Endothelial cell of umbilical vein (primary cell): ENCODE measurements at regions not wholly inside any gene's neighbourhood (a gene's known extent, or its start where the extent isn't known, plus 50 kb on each side); places are given as distances from the start of the nearest gene placed in this dataset.

Experiments used
- BruUV-seq: library from RNA; stranded (reverse); fragments of 400-500 nt; replicated peaks from 2 replicates; lab custom pipeline; 2021; lab: Mats Ljungman, UMichigan
- CTCF ChIA-PET: fragments of 300-600, 350-600 bp; sonication (Branson Sonifier 250); formaldehyde crosslinking; loops from one replicate; lab custom pipeline; 2021; ENCODE audit warnings: antibody characterized with exemption, inconsistent platforms; lab: Charles Lee
- POLR2A ChIA-PET: fragments of 300-600, 350-600 bp; sonication (Branson Sonifier 250); formaldehyde crosslinking; loops from one replicate; lab custom pipeline; 2021; ENCODE audit warnings: antibody characterized with exemption, inconsistent platforms; lab: Charles Lee
- DNase-seq: peaks from one replicate; pipeline ENCODE4 v3.0.0-alpha.2; 2011; ENCODE audit warnings: low read depth, low spot score
- FAIRE-seq: peaks from 2 replicates; lab custom pipeline; 2011; peaks lifted over from hg19 to GRCh38; lab: Jason Lieb, UNC
- H2AFZ ChIP-seq: 2 replicates; pipeline ENCODE4 v1.6.0; 2012; ENCODE audit warnings: low read depth, low read length, control low read depth, inconsistent platforms
- H3K27ac ChIP-seq: 2 replicates; pipeline ENCODE4 v1.5.1; 2011; ENCODE audit warnings: low read depth, mild to moderate bottlenecking, control low read depth, low read length, moderate library complexity; ENCODE audit not compliant: insufficient read depth
- H3K27me3 ChIP-seq, 2 experiments: 2 replicates each; pipeline versions ENCODE4 v1.6.0 to v1.6.1; 2011; ENCODE audit warnings: low read length in 2 of 2, mixed read lengths in 1 of 2; ENCODE audit not compliant: control insufficient read depth in 2 of 2, insufficient read depth in 2 of 2
- H3K36me3 ChIP-seq, 2 experiments: 2 replicates in 1 of 2; 3 replicates in 1 of 2; pipeline ENCODE4 v1.5.1; 2011; ENCODE audit warnings: low read length in 2 of 2, mild to moderate bottlenecking in 1 of 2, moderate library complexity in 1 of 2; ENCODE audit not compliant: control insufficient read depth in 2 of 2, insufficient read depth in 2 of 2; ENCODE audit errors: extremely low read depth in 1 of 2
- H3K4me1 ChIP-seq: 3 replicates; pipeline ENCODE4 v1.5.1; 2011; ENCODE audit warnings: mild to moderate bottlenecking, low read length; ENCODE audit not compliant: control insufficient read depth, insufficient read depth; ENCODE audit errors: extremely low read depth
- H3K4me2 ChIP-seq: 2 replicates; pipeline ENCODE4 v1.6.1; 2011; ENCODE audit warnings: low read length, control low read depth, mixed read lengths; ENCODE audit not compliant: insufficient read depth
- H3K4me3 ChIP-seq, 3 experiments: fragments of 200-600 bp in 1 of 3; sonication (generic), shearing (Covaris generic) in 1 of 3; replicated peaks in 1 of 3; 2 replicates each; pipeline ENCODE4 v1.5.1; 2011 to 2016; ENCODE audit warnings: control low read depth in 3 of 3, low read length in 3 of 3, mild to moderate bottlenecking in 2 of 3, inconsistent platforms in 1 of 3, low read depth in 1 of 3, moderate library complexity in 1 of 3; ENCODE audit not compliant: insufficient read depth in 1 of 3
- H3K79me2 ChIP-seq: 2 replicates; pipeline ENCODE4 v1.6.0; 2012; ENCODE audit warnings: low read length, inconsistent platforms; ENCODE audit not compliant: control insufficient read depth, insufficient read depth
- H3K9ac ChIP-seq: replicated peaks from 2 replicates; pipeline ENCODE3; 2011; ENCODE audit warnings: low read length, control low read depth; ENCODE audit not compliant: insufficient read depth; ENCODE audit errors: extremely low read depth
- H3K9me1 ChIP-seq: replicated peaks from 3 replicates; pipeline ENCODE4 v1.6.0; 2011; ENCODE audit warnings: mild to moderate bottlenecking, low read length; ENCODE audit not compliant: control insufficient read depth, insufficient read depth; ENCODE audit errors: extremely low read depth
- H3K9me3 ChIP-seq: replicated peaks from 2 replicates; pipeline ENCODE4 v1.5.1; 2012; ENCODE audit warnings: low read length, inconsistent platforms; ENCODE audit not compliant: control insufficient read depth, insufficient read depth
- H4K20me1 ChIP-seq: replicated peaks from 2 replicates; pipeline ENCODE3; 2011; ENCODE audit warnings: mild to moderate bottlenecking, low read length; ENCODE audit not compliant: control insufficient read depth, insufficient read depth; ENCODE audit errors: extremely low read depth
- CTCF ChIP-seq, 2 donors: IDR thresholded peaks; 1 replicate in 1 of 2; 2 replicates in 1 of 2; pipeline ENCODE4 v1.5.1; 2011; ENCODE audit warnings: low read length in 2 of 2, mild to moderate bottlenecking in 2 of 2, moderate library complexity in 2 of 2, control low read depth in 1 of 2, inconsistent platforms in 1 of 2, low read depth in 1 of 2; ENCODE audit not compliant: insufficient read depth in 1 of 2; ENCODE audit errors: extremely low read depth in 1 of 2
- EZH2 ChIP-seq: IDR thresholded peaks from 2 replicates; pipeline ENCODE4 v1.6.1; 2012; ENCODE audit warnings: borderline replicate concordance, low read depth, mild to moderate bottlenecking, moderate library complexity, low read length, inconsistent platforms; ENCODE audit not compliant: severe bottlenecking
- FOS ChIP-seq: IDR thresholded peaks from 2 replicates; pipeline ENCODE4 v1.6.1; 2011; ENCODE audit warnings: mild to moderate bottlenecking, low read length, moderate library complexity, borderline replicate concordance; ENCODE audit not compliant: insufficient read depth
- GATA2 ChIP-seq: IDR thresholded peaks from 2 replicates; pipeline ENCODE4 v1.7.0; 2011; ENCODE audit warnings: low read depth, mild to moderate bottlenecking, moderate library complexity, mixed read lengths, low read length; ENCODE audit not compliant: insufficient read length, insufficient read depth
- JUN ChIP-seq: IDR thresholded peaks from 2 replicates; pipeline ENCODE4 v1.6.1; 2011; ENCODE audit warnings: borderline replicate concordance, low read depth; ENCODE audit not compliant: insufficient read length, insufficient read depth
- MAX ChIP-seq: IDR thresholded peaks from 2 replicates; pipeline ENCODE4 v1.6.1; 2011; ENCODE audit not compliant: insufficient read depth, insufficient read length
- MYC ChIP-seq: IDR thresholded peaks from one replicate; pipeline ENCODE4 v1.6.1; 2011; ENCODE audit warnings: mild to moderate bottlenecking, low read depth, low read length
- POLR2A ChIP-seq: IDR thresholded peaks from 2 replicates; pipeline ENCODE4 v1.6.1; 2012; ENCODE audit warnings: low read depth, mild to moderate bottlenecking, control low read depth, low read length
- POLR2AphosphoS5 ChIP-seq: IDR thresholded peaks from 2 replicates; pipeline ENCODE4 v1.6.1; 2012; ENCODE audit warnings: low read depth, mild to moderate bottlenecking, control low read depth, low read length, moderate library complexity; ENCODE audit not compliant: insufficient read depth
- dilution Hi-C: fragments of 300-500 bp; cut with MboI; formaldehyde crosslinking; loops from one replicate; pipeline ENCODE4 v1.15.0; 2019; ENCODE audit warnings: low sequenced_read_pairs; ENCODE audit not compliant: extremely low pct_ligation_motif_present
- intact Hi-C: fragments of 100-400 bp; cut with micrococcal nuclease; formaldehyde crosslinking; loops from one replicate; pipeline ENCODE4 v1.10.0; 2022

DNA sequence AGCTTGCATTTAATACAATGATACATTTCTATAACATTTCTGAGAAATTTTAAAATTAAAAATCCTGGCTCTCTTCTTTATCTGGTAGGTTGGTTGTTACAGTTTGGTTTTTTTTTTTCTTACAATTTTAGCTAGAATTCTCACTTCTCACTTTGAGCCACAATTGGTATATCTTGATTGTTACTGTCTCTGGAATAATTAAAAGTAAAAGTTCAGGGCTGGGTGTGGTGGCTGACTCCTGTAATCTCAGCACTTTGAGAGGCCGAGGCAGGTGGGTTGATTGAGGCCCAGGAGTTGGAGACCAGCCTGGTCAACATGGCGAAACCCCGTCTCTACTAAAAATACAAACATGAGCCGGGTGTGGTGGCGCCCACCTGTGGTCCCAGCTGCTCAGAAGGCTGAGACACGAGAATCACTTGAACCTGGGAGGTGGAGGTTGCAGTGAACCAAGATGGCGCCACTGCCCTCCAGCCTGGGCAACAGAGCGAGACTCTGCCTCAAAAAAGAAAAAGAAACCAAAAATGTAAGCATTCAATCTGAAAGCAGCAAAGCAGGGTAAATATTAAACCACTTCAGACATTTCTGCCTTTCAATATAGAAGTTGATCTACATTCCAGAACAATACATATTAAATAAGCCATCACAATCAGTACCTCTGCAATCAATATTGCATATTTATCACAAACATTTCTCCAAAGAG, 88.6 kb upstream of the PFKP start:
- no peaks in the 10 kb centered on the region for H3K36me3 ChIP-seq
- ChIA-PET POLR2A (no interaction called here), CTCF (interaction anchor here (0.9 to 3.6 kb wide), 9 partner anchors 46 to 1869 kb away, joined by 3 to 43 read pairs (median 6); no protein-coding TSS in a partner anchor)
- H3K4me1 ChIP-seq: no peaks in the 10 kb centered on the region
- TF ChIP-seq MYC (no peak), GATA2 (no peak), FOS (no peak), MAX (no peak), POLR2AphosphoS5 (no peak), POLR2A (no peak), EZH2 (no peak), CTCF (IDR thresholded peaks at IDR 0.05; ENCODE audit: extremely low read depth in 1 of 2, insufficient read depth in 1 of 2, low read depth in 1 of 2, low read length in 2 of 2) (no peak), JUN (no peak)
- no peaks in the 10 kb centered on the region for H3K79me2 ChIP-seq
- no peak overlapping the region for H3K9ac ChIP-seq
- intact Hi-C loops (loop anchor here (1.0 to 5.0 kb wide), 3 partner anchors 50 to 139 kb away; no protein-coding TSS in a partner anchor), dilution Hi-C loops (no loop called here)
- no peaks in the 10 kb centered on the region for H4K20me1 ChIP-seq
- no peaks in the 10 kb centered on the region for H3K27me3 ChIP-seq
- H3K4me3 ChIP-seq: no peak overlapping the region
- H3K27ac ChIP-seq: no peak overlapping the region
- H3K9me1 ChIP-seq: no peaks in the 10 kb centered on the region
- DNase-seq: no peak
- FAIRE-seq: no peak
- no TSS peak for BruUV-seq
- no peaks in the 10 kb centered on the region for H3K9me3 ChIP-seq
- no peak overlapping the region for H3K4me2 ChIP-seq
- H2AFZ ChIP-seq: no peak overlapping the region
